Keratinocyte (primary cell): ENCODE measurements at regions not wholly inside any gene's neighbourhood (a gene's known extent, or its start where the extent isn't known, plus 50 kb on each side); places are given as distances from the start of the nearest gene placed in this dataset.

ENCODE experiments used
- CTCF ChIP-seq, 3 experiments: IDR thresholded peaks in 1 of 3; conservative IDR thresholded peaks in 1 of 3; optimal IDR thresholded peaks in 1 of 3; 2 replicates in 2 of 3; 3 replicates in 1 of 3; pipeline versions ENCODE3 to v1.5.1; 2011; ENCODE audit warnings: low read length in 3 of 3, mild to moderate bottlenecking in 3 of 3, moderate library complexity in 2 of 3, control low read depth in 1 of 3, inconsistent platforms in 1 of 3; ENCODE audit not compliant: insufficient read depth in 2 of 3; ENCODE audit errors: extremely low read depth in 1 of 3
- EZH2 ChIP-seq: IDR thresholded peaks from one replicate; pipeline ENCODE4 v1.6.1; 2012; ENCODE audit warnings: inconsistent platforms, mild to moderate bottlenecking, low read length, moderate library complexity

GRCh38 chr12:17884581-17884980, 205.4 kb downstream of the RERGL start:
- TF ChIP-seq CTCF (optimal IDR thresholded peaks at IDR 0.05 in 1 of 3, IDR thresholded peaks at IDR 0.05 in 1 of 3, conservative IDR thresholded peaks at IDR 0.05 in 1 of 3; ENCODE audit: extremely low read depth in 1 of 3, insufficient read depth in 2 of 3, low read length in 3 of 3) (no peak), EZH2 (no peak)
